ENCODE measurements at regions not wholly inside any gene's neighbourhood (a gene's known extent, or its start where the extent isn't known, plus 50 kb on each side); places are given as distances from the start of the nearest gene placed in this dataset.

DNA sequence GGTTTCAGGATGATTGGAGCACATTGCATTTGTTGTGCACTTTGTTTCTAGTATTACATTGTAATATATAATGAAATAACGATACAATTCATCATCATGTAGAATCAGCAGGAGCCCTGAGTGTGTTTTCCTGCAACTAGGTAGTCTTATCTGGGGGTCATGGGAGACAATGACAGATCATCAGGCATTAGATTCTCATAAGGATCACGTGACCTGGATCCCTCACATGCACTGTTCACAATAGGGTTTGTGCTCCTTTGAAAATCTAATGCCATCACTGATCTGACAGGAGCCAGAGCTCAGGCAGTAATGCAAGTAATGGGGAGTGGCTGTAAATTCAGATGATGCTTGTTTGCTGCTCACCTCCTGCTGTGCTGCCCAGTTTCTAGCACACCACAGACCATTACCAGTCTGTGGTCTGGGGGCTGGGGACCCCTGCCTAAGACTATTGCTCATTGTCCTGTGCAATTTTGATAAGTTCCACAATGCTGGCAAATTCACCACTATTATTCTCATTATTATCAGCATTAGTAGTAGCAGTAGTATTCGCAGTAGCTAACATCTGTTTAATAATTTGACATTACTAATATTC lies 428.7 kb upstream of the TNP1 start:
- no peak for DNase-seq

DNA sequence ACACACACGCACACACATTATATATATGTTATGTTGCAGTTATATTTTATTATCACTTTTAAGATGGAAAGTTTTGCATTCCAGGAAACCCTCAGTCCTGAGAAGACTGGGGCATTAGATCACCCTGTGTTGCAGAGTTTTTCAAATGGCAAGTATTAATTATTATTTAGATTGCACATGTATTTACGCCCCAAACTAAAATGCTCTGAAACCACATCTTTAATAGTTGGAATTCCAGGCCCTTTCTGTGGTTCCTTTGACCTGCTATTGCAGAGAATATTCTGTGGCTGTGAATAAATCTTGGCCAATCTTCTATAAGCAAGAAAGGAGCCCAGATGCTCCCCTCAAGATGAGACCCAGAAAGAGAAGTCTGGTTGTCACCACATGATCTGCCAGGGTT lies 427.0 kb upstream of the TNP1 start:
- no peak for DNase-seq

- DNase-seq, result no peak
Observed at GRCh38 chr2:217285926-217286325, 426.1 kb upstream of the TNP1 start.

GRCh38 chr2:217283460-217283859 lies 423.6 kb upstream of the TNP1 start:
- no peak for DNase-seq

GRCh38 chr2:217282531-217282930 lies 422.7 kb upstream of the TNP1 start:
- no peak for DNase-seq

GRCh38 chr2:217279556-217279955 lies 419.7 kb upstream of the TNP1 start:
- no peak for DNase-seq

DNA sequence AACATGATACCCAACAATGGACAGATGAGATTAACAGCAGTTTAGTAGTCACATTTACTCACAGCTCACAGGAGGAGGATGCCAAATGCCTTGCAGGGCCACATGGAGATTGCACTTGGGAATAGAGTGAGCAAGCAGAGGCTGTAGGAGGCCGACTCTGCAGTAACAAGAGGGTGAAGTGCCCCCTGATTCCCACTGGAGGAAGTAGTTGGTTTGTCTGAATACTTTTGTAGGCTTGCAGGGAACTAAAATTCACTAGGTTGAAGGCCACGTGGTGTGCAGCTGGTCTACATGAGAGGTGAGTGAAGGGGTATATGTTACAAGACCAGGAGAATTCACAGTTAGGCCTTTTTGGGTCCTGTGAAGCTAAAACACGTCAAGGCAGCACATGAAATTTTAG lies 419.3 kb upstream of the TNP1 start:
- DNase-seq, result no peak

DNA sequence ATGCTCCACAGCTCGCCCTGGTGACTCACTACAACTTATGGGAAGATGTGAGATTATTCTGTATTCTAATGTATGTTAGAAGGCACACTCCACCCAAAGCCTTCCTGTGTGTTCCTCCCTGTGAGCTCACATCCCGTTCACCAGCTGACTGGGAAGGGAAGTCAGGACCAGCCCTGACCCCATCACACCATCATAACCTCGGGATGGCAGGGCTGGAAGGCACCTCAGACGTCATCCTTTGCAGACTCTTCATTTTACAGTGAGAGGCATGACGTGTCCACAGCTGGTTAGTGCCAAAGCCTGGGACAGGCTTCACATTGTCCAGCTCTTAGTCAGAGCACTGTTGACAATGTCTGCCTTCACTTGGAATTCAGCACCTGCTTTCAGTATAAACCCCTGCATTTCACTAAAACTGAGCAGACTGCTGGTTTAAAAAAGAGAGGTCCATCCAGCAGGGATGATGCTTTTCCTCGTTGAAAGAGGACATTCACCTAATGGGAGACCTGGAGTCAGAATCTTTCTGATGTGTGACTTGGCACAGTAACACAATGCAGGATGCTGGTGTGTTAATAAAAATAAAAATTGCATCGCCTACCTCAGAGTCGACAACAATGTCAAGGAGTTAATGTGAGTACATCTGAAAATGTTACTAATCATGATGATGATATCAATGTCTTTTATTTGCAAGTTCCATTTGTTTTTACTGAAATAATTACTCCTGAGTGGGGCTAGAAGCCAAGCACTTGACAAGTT lies 418.0 kb upstream of the TNP1 start:
- DNase-seq, result no peak

DNA sequence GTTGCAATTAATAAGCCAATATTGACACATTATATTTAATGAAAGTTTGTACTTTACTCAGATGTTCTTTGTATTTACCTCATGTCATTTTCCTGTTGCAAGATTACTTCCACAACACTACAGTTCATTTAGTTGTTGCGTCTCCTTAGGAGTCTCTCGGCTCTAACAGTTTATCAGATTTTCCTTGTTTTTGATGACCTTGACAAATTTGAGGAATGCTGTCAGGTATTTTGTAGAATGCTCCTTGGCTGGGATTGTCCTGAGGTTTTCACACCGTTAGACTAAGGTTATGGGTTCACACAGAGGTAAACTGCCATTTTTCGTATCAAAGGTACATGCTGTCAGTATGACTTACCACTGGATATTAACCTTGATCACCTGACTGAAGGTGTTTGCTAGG lies 416.6 kb upstream of the TNP1 start:
- no peak for DNase-seq

DNA sequence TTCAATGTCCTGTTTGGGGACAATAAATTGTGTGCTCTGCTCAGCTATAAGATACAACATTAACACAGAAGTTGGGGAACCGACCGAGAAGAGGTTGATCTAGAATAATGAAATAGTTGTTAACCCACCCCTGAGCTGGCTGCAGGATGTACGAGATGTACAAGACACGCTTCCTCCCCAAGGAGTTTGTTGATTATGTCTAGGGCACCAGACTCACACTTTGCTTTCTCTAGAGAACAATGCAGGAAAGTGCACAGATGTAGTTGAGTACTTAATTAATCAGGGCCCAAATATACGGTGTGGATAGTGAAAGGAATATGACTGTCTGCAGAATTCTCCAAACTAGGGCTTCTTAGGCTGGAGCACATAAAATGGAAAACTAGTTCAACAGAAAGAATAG lies 415.2 kb upstream of the TNP1 start:
- DNase-seq, result no peak

DNA sequence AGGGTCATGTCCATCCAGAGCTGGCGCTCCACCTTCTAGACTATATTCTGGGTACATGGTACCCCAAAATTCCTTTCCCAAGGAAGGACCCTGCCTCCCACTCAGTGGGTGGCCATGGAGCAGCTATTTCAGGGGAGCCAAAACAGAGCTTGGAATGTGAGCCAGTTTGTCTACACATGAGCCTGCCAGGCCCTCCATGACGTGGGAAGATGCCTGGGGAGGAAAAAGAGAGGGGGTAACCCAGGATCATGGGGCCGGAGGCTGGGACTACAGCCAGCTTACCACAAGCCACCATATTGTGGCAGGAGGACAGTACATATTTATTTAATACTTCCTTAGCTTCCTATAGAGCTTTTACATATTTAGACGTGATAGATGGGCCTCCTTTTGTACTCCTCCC lies 414.7 kb upstream of the TNP1 start:
- DNase-seq, result no peak

GRCh38 chr2:217273851-217274250 lies 414.0 kb upstream of the TNP1 start:
- DNase-seq, result no peak

DNA sequence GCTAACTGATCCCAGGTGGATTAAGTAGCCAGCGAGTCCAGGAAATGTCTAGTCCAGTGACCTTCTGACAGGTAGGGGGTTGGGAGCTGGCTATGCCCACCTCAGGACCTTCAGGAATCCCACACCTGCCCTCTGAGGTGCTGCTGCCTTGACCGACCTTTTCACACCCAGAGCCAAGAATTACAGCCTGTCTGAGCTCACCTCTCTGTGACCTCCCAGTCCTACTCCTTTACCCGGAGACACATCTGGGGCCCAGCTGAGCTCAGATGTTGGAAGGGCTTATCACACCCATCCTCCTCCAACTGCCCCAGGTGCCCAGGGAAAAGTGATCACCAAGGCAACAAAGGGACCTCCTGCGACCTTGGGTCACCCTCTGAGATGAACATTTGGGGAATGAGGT lies 413.3 kb upstream of the TNP1 start:
- no peak for DNase-seq

- DNase-seq, result no peak
Observed at GRCh38 chr2:217271813-217272212, 411.9 kb upstream of the TNP1 start.

DNA sequence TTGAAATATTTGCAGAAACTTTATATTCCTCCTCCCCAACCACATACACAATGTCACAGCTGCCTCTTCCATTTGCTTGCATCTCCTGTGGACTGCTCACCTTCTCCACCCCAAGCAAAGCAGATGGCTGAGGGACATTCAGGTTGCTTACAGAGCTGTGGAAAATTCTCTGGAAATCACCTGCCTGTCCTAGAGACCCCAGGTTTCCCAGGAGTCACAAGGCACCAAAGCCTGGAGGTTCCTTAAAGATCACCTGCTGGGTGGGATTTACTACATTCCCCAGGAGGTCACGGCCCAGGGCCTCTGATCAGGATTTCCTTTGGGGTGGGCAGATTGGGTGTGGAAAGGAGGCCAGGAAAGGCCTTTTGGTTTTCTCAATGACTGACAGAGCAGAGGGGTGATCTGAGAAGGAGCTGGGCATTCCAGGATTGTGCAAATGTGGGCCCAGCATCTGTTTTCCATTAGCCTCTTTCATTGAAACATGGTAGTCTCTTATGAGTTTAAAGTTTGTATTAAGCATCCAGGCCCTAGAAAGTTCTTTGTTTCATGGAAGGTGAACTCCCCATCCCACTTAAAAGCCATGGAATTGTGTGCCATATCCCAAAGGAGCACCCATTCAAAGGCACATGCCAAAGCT lies 410.7 kb upstream of the TNP1 start:
- no peak for DNase-seq

DNA sequence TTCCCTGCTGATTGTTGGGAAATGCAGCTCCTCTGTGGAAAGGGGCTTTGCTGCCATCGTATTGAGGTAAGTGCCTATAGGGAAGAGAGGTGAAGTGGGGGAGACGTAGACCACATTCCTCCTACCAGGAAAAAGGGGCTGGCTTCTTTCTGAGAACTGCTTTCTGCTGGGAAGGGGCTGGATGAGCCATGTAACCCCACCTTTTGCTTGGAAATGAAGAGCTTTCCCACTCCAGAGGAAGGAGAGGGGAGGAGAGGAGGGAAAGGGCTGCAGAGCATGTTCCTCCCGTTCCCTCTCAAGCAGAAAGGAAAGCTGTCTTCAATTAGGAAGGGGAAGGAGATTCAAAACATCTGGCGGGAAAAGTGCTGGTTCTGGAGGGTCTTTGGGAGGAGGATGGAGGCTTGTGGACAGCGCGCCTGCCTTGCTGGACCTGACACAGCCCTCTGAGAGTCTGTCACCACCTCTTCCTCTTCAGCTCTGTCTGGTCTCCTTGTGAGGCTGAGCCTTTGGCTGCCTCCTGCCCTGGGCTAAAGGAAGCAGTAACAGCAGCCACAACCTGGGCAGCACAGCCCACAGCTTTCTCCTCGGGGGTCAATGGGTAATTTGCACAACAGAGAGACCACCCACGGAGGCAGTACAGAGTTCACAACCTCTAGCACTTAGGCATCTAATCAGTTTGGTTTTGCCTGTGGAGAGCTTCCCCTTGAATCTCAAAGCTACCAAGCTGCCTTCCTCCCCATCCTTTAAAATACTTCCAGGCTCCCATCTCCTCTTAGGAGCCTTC lies 410.0 kb upstream of the TNP1 start:
- no peak for DNase-seq

DNA sequence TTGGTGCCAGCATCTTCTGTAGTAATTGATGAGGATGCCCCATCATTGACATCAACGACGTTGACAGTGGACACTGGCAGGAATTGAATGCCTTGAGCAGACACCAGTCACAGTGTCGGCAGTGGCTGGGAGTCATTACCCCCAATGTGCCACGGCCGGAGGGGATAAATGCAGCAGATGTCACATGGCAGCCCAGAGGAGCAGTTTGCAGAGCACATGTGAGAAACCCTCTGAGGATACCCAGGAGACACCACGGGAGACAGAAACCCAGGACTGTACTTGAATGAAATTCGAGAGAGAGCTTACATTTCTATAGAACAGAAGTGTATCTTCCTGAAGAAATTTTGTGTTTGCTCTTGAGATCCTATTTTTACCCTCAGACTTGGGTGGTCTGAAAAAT lies 409.1 kb upstream of the TNP1 start:
- DNase-seq, result no peak

GRCh38 chr2:217267758-217268157 lies 407.9 kb upstream of the TNP1 start:
- no peak for DNase-seq

DNA sequence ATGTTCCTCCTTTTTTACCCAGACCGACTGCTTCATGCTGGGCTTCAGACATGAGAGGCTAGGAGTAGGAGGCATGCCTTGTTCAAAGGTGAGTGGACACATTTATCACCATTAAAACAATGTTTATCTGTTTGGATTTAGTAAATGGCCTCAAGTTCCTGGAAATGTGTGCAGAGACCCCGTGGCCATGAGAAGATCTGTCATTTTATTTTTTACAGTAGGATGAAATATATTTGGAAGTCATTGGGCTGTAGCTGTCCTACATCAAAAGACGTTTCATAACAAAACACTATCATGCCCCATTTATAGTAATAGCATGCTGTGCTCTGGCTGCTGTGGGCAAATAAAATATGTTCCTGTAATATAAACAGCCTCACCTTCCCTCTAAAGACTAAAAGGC lies 403.9 kb upstream of the TNP1 start:
- DNase-seq, result no peak

GRCh38 chr2:217262911-217263310 lies 403.0 kb upstream of the TNP1 start:
- DNase-seq, result no peak

DNA sequence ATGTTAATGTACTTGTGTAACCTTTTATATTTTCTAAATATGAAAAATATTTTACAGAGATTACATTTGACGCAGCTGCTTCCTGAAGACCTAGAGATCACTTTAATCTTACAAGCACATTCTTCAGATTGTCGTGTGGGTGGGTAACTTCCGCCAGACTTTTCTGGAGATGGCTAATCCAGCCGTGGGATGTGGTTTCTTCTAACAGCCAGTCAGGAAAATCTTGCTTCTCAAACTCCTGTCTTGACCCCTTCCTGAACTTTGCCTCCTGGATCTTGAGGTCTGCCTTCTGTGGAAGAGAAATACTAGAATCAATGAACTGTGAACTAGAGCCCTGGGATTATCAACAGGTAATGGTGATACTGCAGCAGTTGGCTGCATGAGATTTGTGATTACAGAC lies 401.6 kb upstream of the TNP1 start:
- DNase-seq, result no peak

DNA sequence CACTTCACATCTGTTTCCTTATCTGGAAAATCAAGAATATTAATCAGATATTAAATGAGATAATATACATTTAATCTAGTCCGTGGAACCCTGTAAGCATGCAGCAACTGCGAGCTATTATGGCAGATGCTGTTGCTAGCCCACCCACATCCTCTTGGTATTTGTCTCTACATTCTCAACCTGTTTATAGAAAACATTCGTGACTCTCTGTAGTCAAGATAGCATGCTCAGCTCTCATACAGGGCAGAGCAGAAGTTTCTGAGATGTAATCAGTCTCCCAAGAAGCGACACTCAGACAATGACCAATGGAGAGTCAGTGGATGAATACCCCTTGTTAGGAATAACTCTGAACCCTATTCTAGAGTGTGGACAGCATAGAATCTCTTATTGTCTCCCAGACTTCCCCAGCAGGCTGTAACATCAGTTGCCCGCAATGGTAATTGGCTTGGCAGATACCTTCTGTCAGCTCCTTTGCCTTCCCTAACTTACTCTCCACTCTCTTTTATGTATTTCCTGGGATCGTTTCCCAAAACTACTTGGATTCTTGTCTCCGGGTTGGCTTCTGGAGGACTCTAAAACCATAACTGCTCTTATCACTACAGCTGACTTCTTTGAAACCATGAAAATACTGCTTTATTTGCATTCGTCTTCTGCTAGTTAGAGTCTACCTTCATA lies 400.7 kb upstream of the TNP1 start:
- no peak for DNase-seq

GRCh38 chr2:217258170-217258569 lies 398.3 kb upstream of the TNP1 start:
- DNase-seq, result no peak

All from NCI-H1048 (cell line).